ENCODE measurements at regions not wholly inside any gene's neighbourhood (a gene's known extent, or its start where the extent isn't known, plus 50 kb on each side); places are given as distances from the start of the nearest gene placed in this dataset.

GRCh38 chr1:38239258-38239835 is 192.8 kb upstream of the POU3F1 start:
- Histone ChIP-seq H3K4me2 (ENCODE audit: insufficient read depth, low read length) (no peak overlapping the region), H3K4me3 (replicated peaks in 1 of 3; ENCODE audit: insufficient read depth in 1 of 3, low read depth in 1 of 3, low read length in 3 of 3) (no peak overlapping the region), H3K27ac (ENCODE audit: insufficient read depth, low read depth, low read length) (no peak overlapping the region), H3K9me3 (replicated peaks; ENCODE audit: control insufficient read depth, insufficient read depth, low read length) (no peaks in the 10 kb centered on the region), H4K20me1 (replicated peaks; ENCODE audit: control insufficient read depth, extremely low read depth, insufficient read depth, low read length) (no peaks in the 10 kb centered on the region), H3K9me1 (replicated peaks; ENCODE audit: control insufficient read depth, extremely low read depth, insufficient read depth, low read length) (no peaks in the 10 kb centered on the region), H2AFZ (ENCODE audit: low read depth, low read length) (no peak overlapping the region), H3K27me3 (ENCODE audit: control insufficient read depth in 2 of 2, insufficient read depth in 2 of 2, low read length in 2 of 2) (peaks cover 0 to 16% of the 10 kb centered on the region in 2 experiments), H3K4me1 (ENCODE audit: control insufficient read depth, extremely low read depth, insufficient read depth, low read length) (no peaks in the 10 kb centered on the region), H3K36me3 (ENCODE audit: control insufficient read depth in 2 of 2, extremely low read depth in 1 of 2, insufficient read depth in 2 of 2, low read length in 2 of 2) (no peaks in the 10 kb centered on the region), H3K79me2 (ENCODE audit: control insufficient read depth, insufficient read depth, low read length) (no peaks in the 10 kb centered on the region), H3K9ac (replicated peaks; ENCODE audit: extremely low read depth, insufficient read depth, low read length) (no peak overlapping the region)
- POLR2A ChIA-PET: no interaction called here
- TF ChIP-seq GATA2 (IDR thresholded peaks at IDR 0.05; ENCODE audit: insufficient read depth, insufficient read length, low read depth, low read length) (no peak), CTCF (IDR thresholded peaks at IDR 0.05; ENCODE audit: extremely low read depth in 1 of 2, insufficient read depth in 1 of 2, low read depth in 1 of 2, low read length in 2 of 2) (no peak), POLR2A (IDR thresholded peaks at IDR 0.05; ENCODE audit: low read depth, low read length) (no peak), JUN (IDR thresholded peaks at IDR 0.05; ENCODE audit: borderline replicate concordance, insufficient read depth, insufficient read length, low read depth) (no peak), EZH2 (IDR thresholded peaks at IDR 0.05; ENCODE audit: borderline replicate concordance, low read depth, low read length, severe bottlenecking) (no peak), FOS (IDR thresholded peaks at IDR 0.05; ENCODE audit: borderline replicate concordance, insufficient read depth, low read length) (no peak), MYC (IDR thresholded peaks at IDR 0.05; ENCODE audit: low read depth, low read length) (no peak), POLR2AphosphoS5 (IDR thresholded peaks at IDR 0.05; ENCODE audit: insufficient read depth, low read depth, low read length) (no peak)
- TF ChIP-seq, protein P1, sequence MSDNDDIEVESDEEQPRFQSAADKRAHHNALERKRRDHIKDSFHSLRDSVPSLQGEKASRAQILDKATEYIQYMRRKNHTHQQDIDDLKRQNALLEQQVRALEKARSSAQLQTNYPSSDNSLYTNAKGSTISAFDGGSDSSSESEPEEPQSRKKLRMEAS (IDR thresholded peaks at IDR 0.05; ENCODE audit: insufficient read depth, insufficient read length): no peak
- BruUV-seq (replicated peaks): no TSS peak
- dilution Hi-C loops (cut with MboI; ENCODE audit: extremely low pct_ligation_motif_present, low sequenced_read_pairs) (no loop called here), intact Hi-C loops (cut with micrococcal nuclease) (no loop called here)
- no peak for FAIRE-seq
- CTCF ChIA-PET: no interaction called here
- no peak for DNase-seq (ENCODE audit: low read depth, low spot score)
